NT2/D1 (cell line): ENCODE measurements at regions not wholly inside any gene's neighbourhood (a gene's known extent, or its start where the extent isn't known, plus 50 kb on each side); places are given as distances from the start of the nearest gene placed in this dataset.

Experiments
- SUZ12 ChIP-seq: IDR thresholded peaks from 2 replicates; pipeline ENCODE4 v1.6.1; 2011; ENCODE audit not compliant: insufficient read length, insufficient read depth; ENCODE audit errors: extremely low read depth
- YY1 ChIP-seq: IDR thresholded peaks from 2 replicates; pipeline ENCODE4 v1.6.1; 2011; ENCODE audit not compliant: insufficient read length, insufficient read depth
- ZNF274 ChIP-seq: IDR thresholded peaks from 2 replicates; pipeline ENCODE4 v1.6.1; 2011; ENCODE audit warnings: mild to moderate bottlenecking, low read depth, low read length

DNA sequence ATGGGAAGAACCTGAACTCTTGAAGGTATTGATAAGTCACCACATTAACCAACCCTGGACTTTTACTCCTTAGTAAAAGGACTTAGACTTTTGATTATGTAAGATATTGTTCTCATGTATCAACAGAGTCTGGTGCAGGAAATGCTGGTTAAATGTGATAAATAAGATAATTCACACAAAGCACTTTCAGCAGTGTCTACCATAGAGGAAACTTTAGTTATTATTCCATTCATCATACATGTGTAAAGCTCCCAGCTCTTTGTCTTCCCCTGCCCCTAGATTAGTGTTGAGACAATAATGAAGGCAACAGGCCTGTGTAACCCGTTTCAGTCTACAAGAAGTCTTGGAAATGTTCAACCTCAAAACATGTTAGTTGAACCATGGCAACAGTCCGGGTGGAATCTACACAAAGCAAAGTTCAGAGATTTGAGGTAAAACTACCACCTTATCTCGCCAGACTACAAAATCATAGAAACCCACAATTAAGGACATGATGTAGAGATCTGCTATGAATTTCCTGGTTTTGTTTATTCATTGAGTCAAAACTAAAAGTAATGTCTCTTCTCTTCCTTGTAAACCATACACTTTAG lies 109.9 kb upstream of the ADO start:
- TF ChIP-seq YY1, result no peak
- TF ChIP-seq SUZ12, result no peak
- TF ChIP-seq ZNF274, result no peak
